Panc1 (cell line): ENCODE measurements at regions not wholly inside any gene's neighbourhood (a gene's known extent, or its start where the extent isn't known, plus 50 kb on each side); places are given as distances from the start of the nearest gene placed in this dataset.

Experiments used
- CTCF ChIP-seq: fragments of 450-650 bp; IDR thresholded peaks from 2 replicates; pipeline ENCODE4 v1.5.1; 2017; ENCODE audit warnings: mild to moderate bottlenecking
- POLR2AphosphoS5 ChIP-seq: IDR thresholded peaks from 2 replicates; pipeline ENCODE4 v1.6.1; 2012; ENCODE audit warnings: mild to moderate bottlenecking, low read depth, low read length, moderate library complexity
- REST ChIP-seq, 2 experiments: IDR thresholded peaks; 2 replicates each; pipeline ENCODE4 v1.6.1; 2011 to 2012; ENCODE audit warnings: low read depth in 2 of 2, control low read depth in 1 of 2, low read length in 1 of 2, mild to moderate bottlenecking in 1 of 2, moderate library complexity in 1 of 2; ENCODE audit not compliant: insufficient read depth in 1 of 2
- SIN3A ChIP-seq: IDR thresholded peaks from 2 replicates; pipeline ENCODE4 v1.6.1; 2012; ENCODE audit warnings: low read depth, mild to moderate bottlenecking, low read length, moderate library complexity, borderline replicate concordance; ENCODE audit not compliant: insufficient read depth

GRCh38 chr12:14254781-14255180 is 110.7 kb upstream of the ATF7IP start:
- TF ChIP-seq CTCF = no peak
- TF ChIP-seq REST (IDR thresholded peaks at IDR 0.05; ENCODE audit: insufficient read depth in 1 of 2, low read depth in 2 of 2, low read length in 1 of 2) = no peak
- no peak for TF ChIP-seq POLR2AphosphoS5
- TF ChIP-seq SIN3A = no peak
